ENCODE measurements at regions not wholly inside any gene's neighbourhood (a gene's known extent, or its start where the extent isn't known, plus 50 kb on each side); places are given as distances from the start of the nearest gene placed in this dataset.

GRCh38 chr5:67311208-67311607 lies 114.6 kb upstream of the CD180 start:
- TF ChIP-seq POLR2A (IDR thresholded peaks at IDR 0.05), result no peak
- TF ChIP-seq CTCF (IDR thresholded peaks at IDR 0.05), result no peak

Data from uterus (tissue), 2 donors.